ENCODE measurements at regions not wholly inside any gene's neighbourhood (a gene's known extent, or its start where the extent isn't known, plus 50 kb on each side); places are given as distances from the start of the nearest gene placed in this dataset.
"Not testable (repeated sequence)": the region's sequence is repeated elsewhere in the genome, so short reads cannot be mapped to it uniquely, and the experiment has no call there.

DNA sequence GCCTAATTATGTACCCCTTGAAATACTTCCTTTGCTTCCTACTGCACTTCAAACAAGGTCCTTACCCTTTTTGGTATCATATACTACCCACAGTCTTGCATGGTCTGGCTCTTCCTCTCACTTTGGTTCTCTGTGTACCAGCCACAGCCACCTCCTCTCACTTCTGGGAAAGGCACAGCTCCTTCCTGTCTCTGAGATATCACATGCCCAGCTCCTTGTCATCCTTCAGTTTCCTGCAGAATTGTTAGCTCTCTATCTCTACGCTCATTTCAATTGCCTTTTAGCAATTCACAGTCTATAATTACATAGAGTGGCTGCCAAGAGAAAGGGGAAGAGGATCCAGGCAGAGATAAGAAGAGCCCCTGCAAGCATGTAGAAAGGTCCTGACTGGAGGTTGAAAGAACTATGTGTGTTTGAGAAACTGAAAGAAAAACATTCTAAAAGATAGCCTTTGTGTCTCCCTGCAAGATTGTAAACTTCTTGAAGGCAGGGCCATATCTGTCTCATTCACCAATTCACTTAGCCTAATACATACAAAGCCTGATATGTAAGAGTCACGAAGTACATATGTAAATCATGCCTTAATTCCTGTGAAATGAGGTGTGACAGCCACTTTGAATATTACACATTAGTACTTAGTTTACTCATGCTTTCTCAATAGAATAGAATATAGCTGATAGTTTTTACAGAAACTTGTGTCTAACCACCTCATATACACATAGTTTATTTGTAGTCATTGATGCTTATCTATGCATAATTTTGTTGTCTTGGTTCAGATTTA, 933.1 kb downstream of the DIAPH3 start:
- no peak for DNase-seq (ENCODE audit: low read depth in 2 of 2)

GRCh38 chr13:59236309-59236919, 927.3 kb downstream of the DIAPH3 start:
- DNase-seq (ENCODE audit: low read depth in 2 of 2): no peak

DNA sequence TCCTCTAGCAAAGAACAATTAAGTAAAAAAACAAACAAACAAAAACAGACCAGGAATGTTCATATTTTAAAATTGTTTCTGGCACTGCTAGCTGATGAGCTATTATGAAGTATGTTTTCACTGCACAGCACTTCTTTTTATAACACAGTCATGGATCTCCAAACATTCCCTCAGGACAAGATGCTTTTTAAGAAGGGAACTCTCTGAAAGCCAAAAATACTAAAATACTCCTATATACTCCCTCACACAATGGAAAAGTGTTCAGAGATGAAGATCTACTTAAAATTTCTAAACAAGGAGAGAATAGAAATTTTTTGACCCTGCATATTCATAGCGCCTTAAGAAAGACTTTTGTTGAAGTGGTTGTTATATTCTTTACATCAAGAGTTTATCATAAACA, 926.8 kb downstream of the DIAPH3 start:
- no peak for DNase-seq (ENCODE audit: low read depth in 2 of 2)

- no peak for DNase-seq (ENCODE audit: low read depth in 2 of 2)
Measured at GRCh38 chr13:59247171-59247570, 916.6 kb downstream of the DIAPH3 start.

GRCh38 chr13:59250336-59251189, 913.2 kb downstream of the DIAPH3 start:
- no peak for DNase-seq (ENCODE audit: low read depth in 2 of 2)

GRCh38 chr13:59259165-59260000, 904.3 kb downstream of the DIAPH3 start:
- no peak for DNase-seq (ENCODE audit: low read depth in 2 of 2)

DNA sequence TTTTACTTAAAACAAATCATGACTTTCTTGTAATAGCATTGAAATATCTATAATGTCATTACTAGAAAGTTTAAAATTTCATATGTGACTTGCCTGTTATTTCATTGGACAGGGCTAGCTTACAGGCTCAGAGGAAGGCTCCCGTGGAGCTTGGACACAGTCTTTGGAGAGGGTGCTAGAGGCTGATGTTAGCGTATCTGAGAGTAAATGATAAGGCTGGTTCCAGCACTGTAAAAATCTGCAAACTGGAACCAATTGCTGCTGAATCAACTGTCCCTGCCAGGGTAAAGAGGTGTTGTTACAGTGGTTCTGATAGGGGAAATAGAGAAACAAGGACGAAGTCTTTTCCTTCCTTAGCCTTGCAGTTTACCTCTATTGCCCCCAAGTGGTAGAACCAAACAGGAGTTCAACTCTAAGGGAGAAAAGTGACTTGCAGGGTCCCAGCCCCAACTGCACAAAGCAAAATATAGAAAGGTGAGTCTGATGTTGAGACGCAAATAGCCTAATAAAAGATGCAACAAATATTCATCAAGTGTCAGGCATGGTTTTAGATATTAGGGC, 901.7 kb downstream of the DIAPH3 start:
- DNase-seq (ENCODE audit: low read depth in 2 of 2): no peak

- no peak for DNase-seq (ENCODE audit: low read depth in 2 of 2)
Measured at GRCh38 chr13:59263531-59263930, 900.2 kb downstream of the DIAPH3 start.

DNA sequence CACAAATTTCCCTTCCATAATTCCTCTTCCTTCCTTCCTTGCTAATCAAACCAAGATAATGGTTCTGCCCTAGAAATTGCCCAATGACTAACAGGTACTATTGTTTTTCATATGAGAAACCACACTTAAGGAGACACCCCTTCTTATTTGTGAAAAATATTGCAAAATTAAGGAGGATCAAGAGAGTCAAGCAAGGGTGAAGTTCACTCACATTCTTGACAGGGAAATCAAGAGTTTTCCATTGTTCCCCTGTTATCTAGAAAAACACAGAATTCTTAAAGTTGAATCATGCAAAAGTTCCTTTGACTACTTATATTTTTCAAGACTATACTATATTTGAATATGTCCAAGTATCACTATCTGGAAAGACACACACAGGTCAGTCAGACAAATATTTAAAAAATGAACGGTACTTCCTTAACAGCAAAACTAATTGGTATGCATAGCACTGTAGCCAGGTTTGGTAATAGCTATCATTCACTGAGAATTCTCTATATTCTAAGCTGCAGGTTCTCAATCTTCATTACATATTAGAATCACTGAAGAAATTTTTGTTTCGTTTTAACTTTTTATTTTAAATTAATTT, 897.2 kb downstream of the DIAPH3 start:
- DNase-seq (ENCODE audit: low read depth in 2 of 2): no peak

- DNase-seq (ENCODE audit: low read depth in 2 of 2): no peak
Measured at GRCh38 chr13:59269476-59269875, 894.3 kb downstream of the DIAPH3 start.

DNA sequence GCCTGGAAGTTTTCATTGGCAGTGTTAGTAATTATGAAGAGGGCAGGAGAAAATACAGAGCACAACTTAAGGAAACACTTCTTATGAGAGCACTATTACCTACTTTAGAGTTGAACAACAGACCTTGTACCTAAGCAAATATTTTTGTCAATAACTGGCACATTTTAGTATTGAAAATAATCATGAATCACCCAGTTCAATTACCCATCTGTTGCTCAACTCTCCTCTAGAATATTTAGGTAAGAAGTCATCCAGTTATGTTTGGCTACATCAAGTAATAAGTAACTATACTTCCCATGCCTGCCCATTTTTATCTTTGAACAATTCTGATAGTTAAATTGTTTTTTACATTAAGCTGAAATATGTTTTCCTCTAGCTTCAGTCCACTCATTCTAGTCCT, 893.4 kb downstream of the DIAPH3 start:
- no peak for DNase-seq (ENCODE audit: low read depth in 2 of 2)

DNA sequence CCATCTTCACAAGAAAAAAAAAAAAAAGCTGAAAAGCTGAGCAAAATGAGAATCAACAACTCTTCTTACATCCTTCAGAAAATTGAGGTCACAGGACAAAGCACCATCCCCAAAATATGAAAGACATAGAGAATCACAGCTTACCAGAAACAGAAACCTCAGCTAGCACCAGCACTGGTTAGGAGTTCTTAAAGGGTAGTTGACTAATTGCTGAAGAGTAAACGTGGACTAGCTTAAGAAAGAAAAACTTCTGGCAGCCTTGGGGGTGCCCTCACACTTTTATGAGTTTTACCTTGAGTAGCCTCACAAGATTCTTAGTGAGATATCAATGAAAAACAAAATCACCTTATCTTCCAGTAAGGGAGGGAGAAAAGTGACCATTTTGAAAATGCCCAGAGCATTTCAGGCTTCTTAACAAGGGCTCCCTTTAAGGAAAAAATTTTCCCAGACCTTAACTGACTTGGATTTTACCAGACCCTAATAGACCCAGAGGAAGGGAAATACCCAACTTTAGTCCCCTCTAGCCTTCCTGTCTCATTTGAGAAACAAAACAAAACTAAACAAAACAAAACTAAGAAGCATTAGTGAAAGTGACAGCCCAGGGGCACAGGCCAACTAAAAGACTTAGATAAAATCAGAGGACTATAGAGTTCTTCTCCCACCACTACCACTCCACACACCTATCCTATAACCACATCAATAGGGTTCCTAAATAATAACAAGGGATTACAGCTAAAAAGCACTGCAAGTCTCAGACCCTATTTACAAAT, 888.6 kb downstream of the DIAPH3 start:
- DNase-seq (ENCODE audit: low read depth in 2 of 2): no peak

GRCh38 chr13:59276436-59276835, 887.3 kb downstream of the DIAPH3 start:
- DNase-seq (ENCODE audit: low read depth in 2 of 2): no peak

DNA sequence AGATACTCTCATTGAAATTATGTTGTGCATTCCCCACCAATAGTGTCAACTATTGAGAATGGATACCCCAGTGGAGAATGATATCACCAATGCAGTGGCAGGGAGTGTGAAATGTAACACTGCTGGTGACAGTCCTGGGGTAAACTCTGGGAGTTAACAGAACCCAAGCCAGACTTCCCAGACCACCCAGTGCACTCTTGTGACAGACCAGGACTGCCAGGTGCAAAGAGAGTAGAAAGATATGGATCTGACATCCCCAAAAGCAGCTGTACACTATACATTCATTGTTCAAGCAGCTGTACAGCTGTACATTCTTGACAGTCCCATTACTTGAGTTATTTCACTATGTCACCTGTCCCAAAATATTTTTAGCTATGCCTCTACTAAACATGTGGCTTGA, 886.6 kb downstream of the DIAPH3 start:
- DNase-seq (ENCODE audit: low read depth in 2 of 2): no peak

DNA sequence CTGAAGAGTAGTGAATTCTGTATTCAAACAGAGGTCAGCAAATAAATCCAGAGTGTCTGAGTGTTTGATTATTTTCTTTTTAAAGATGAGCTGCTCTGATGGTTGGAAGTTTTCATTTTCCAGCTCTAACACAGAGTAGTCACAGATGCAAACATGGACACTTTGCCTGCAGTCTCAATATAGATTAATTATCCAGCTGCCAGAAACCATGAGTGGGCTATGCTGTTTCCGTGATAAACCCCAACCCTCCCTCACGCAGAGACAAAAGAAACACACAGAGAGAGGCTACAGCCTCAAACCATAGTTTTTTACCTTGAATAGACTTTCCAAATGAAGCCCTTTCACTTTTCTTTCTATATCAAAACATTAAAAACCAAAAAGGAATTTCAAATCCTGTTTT, 884.7 kb downstream of the DIAPH3 start:
- DNase-seq (ENCODE audit: low read depth in 2 of 2): no peak

DNA sequence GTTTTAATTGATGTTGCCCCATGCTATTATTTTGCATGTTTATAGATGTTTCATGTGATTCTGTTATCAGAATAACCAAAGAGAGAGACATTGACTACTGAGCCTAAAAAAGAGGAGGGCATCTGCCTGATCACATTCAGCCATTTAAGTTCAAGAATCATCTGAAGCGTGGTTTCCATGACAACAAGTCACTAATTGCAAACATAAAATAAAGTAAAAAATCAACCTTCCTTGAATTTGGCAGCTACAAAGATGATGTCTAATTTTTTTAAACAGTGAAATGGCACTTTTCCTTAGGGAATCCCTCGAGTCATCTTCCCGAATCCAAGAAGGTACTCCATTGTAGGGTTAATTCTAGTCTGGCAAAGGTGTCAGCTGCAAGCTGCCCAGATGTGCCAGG, 884.2 kb downstream of the DIAPH3 start:
- no peak for DNase-seq (ENCODE audit: low read depth in 2 of 2)

GRCh38 chr13:59280297-59280696, 883.4 kb downstream of the DIAPH3 start:
- no peak for DNase-seq (ENCODE audit: low read depth in 2 of 2)

GRCh38 chr13:59281453-59281852, 882.3 kb downstream of the DIAPH3 start:
- no peak for DNase-seq (ENCODE audit: low read depth in 2 of 2)

GRCh38 chr13:59292240-59292639, 871.5 kb downstream of the DIAPH3 start:
- not testable (repeated sequence) for DNase-seq (ENCODE audit: low read depth in 2 of 2)

DNA sequence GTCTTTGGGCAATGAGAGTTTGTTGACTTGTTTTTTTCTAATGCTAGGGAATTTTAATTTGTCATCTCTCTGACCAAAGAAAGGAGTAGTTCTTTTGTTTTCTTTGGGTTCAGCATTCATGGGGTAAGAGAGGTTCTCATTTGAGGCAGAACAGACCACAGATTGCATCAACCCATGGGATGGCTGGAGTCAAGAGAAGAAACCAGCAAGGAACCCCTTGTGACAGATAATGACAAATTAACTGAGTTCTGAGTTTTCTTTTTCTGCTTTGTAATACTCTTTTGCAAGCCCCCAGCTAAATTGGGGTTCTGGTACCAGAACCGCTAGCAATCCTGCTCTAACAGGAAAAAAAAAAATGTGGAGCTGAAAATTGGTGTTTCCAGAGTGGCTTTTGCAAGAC, 864.1 kb downstream of the DIAPH3 start:
- no peak for DNase-seq (ENCODE audit: low read depth in 2 of 2)

Measured in activated CD8-positive, alpha-beta memory T cell treated with anti-CD3 and anti-CD28 coated beads for 4 hours (primary cell).